GM18498 (cell line): ENCODE measurements at regions not wholly inside any gene's neighbourhood (a gene's known extent, or its start where the extent isn't known, plus 50 kb on each side); places are given as distances from the start of the nearest gene placed in this dataset.

Source experiments
- ATAC-seq: cut with Tn5 transposase; IDR thresholded peaks from one replicate; pipeline ENCODE4 v1.9.1; 2021; ENCODE audit warnings: mild to moderate bottlenecking, moderate library complexity; ENCODE audit not compliant: unreplicated experiment

DNA sequence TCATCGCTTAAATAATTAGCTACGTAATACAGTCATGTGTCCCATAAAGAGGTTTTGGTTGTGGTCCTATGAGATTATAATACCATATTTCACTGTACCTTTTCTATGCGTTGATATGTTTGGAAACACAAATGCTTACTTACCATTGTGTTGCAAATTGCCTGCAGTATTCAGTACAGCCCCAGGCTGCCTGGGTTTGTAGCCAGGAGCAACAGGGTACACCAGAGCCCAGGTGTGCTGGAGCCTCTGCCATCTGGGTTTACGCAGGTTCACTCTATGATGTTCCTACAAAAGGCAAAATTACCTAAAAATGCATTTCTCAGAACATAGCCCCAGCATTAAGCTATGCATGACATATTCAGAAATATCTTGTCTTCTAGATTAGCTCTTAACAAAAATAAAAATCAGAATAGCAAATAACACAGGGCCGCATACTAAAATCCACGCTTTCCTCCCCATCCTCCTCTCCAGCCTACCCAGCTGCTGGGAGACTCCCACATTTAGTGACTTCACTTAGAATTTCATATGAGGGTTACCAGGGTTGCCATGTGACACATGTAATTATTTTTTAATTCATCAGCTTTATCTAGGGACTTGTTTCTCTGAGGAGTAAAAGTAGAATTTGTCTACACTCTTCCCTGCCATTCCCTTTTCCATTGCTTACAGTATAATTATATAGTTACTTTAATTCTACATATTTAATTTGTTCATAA lies 559.0 kb upstream of the ADARB2 start:
- ATAC-seq = no peak

DNA sequence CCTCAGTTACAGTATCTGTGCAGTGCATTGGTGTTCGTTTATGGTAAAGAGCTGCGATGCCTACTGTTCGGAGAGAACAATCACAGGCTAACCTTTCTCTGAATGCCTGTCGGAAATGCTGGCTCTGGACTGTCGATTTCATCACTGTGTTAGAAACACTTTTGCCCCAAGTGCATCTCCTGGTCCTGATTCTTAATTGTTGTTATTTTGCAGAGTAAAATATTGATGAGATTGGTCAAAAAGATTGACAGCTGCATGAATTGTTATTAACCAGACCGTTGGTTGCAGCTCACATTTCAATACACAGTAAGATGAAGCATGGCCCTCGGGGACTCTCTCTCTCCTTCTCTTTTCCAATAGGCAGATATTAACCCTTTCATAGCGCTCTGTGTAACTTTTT lies 557.4 kb upstream of the ADARB2 start:
- no peak for ATAC-seq

GRCh38 chr10:2284071-2284470 lies 546.7 kb upstream of the ADARB2 start:
- no peak for ATAC-seq

- no peak for ATAC-seq
Observed at GRCh38 chr10:2282202-2282601, 544.9 kb upstream of the ADARB2 start.

DNA sequence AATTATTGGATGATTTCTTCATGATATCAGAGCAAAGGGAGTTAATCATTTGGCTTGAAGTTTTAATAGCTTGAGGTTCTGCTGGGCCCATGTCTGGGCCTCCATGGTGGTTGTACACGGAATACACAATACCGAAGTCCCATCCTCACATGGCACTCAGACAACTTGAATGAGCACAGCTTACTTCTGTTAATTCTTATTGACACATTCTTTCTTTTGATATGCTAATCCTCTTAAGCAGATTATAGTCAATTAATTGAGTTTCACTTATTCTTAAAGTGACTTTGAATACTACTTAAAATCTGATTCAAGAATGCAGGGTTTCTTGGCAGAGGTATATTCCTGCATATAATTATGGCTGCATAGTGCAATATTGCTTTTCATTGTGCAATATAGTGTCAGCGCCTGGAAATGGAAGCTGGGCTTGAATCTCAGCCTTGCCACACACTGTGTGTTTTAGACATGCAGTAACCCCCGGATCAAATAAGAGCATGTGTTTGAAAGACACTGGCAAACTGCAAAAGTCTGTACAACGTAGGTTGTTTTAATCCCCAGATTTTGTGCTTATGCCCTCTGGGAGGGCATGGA lies 543.5 kb upstream of the ADARB2 start:
- no peak for ATAC-seq

- ATAC-seq = no peak
Observed at GRCh38 chr10:2279711-2280110, 542.4 kb upstream of the ADARB2 start.

DNA sequence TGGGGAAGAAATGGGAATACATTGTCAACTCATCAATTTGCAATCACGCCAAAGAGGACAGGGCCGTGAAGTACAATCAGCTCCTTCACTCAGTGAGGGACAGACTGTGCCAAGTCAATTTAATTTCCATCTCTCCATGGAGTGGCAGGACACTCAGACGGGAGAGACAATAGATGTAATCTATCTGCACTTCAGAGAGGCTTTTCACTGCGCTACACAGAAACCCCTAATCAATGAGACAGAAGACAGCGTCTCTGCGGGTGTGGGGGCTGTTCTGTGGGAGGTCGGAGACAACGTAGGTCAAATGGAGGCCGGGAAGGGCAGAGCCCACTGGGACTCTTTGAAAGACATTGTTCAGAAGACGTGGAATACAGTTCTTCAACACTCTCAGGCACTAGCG lies 541.0 kb upstream of the ADARB2 start:
- no peak for ATAC-seq

DNA sequence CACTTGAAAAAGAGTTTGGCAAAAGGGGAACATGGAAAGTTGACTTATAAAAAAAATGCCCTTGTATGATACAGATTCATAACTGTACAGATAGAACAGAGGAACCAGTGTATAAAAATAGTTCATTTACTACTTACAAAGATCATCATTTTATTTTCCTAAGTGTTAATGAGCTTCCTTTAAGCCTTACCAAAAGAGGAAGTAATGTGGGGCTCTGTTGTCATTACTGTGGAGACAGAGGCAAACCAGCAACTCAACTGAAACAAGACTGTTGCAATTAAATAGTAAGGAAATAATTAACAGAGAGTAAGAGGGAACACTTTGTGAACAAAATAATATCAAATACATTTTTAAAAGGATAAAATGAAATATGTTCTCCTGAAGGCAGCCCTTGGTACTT lies 526.2 kb upstream of the ADARB2 start:
- ATAC-seq = no peak

DNA sequence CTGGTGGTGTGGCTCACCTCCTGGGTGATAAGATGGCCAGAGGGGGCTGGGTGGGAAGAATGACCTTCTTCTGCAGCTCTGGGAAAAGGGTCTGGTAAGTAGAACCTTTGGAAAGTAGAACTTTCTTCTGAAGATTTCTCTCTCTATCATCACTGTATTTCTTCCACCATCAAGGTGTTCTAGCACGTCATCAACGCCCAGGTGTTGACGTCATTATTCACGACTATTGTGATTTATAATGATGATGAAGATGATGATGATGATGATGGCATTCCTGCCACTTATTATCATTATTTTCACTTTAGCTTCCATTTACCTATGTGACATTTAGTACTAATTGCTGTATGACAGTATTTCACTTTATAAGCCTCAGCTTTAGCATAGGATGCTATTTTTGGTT lies 525.6 kb upstream of the ADARB2 start:
- no peak for ATAC-seq

- no peak for ATAC-seq
Observed at GRCh38 chr10:2262333-2262732, 525.0 kb upstream of the ADARB2 start.

GRCh38 chr10:2256241-2256640 lies 518.9 kb upstream of the ADARB2 start:
- no peak for ATAC-seq

DNA sequence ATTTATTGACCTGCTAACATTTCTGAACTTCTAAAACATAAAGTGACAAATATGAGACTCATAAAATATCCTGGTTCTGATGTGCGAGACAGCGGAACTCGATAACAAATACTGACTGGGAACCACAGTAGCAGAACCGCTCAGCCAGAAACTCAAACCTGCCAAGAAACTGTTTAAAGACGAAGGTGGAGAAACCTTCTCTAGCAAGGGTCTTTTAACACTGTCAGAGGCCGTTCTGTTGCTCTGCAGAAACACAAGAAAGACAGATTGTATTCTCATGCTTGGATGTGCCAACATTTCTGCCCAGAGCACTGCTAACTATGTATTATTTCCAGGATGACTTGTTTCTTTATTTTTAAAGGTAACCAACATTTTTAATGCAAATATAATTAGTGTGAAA lies 514.8 kb upstream of the ADARB2 start:
- no peak for ATAC-seq

DNA sequence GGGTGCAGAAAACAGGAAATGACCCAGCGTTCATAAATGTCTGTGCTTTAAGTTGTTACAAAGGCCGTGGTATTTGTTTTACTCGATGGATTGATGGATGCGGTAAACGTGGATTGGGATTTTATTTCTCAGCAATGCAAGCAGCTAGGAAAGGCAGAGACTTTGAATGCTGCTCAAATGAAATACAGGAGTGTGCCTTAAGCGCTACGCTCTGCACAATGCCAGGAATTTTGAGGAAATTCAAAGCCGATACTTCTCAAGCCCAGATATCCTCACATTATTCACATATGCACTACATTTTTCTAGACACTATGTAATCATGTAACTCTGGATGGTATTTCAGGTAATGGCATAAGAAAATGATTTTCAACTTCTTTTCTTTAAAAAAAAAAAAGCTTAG lies 514.3 kb upstream of the ADARB2 start:
- ATAC-seq = no peak

GRCh38 chr10:2246747-2247146 lies 509.4 kb upstream of the ADARB2 start:
- ATAC-seq = no peak

GRCh38 chr10:2245580-2245979 lies 508.3 kb upstream of the ADARB2 start:
- no peak for ATAC-seq

GRCh38 chr10:2244471-2244870 lies 507.1 kb upstream of the ADARB2 start:
- no peak for ATAC-seq

DNA sequence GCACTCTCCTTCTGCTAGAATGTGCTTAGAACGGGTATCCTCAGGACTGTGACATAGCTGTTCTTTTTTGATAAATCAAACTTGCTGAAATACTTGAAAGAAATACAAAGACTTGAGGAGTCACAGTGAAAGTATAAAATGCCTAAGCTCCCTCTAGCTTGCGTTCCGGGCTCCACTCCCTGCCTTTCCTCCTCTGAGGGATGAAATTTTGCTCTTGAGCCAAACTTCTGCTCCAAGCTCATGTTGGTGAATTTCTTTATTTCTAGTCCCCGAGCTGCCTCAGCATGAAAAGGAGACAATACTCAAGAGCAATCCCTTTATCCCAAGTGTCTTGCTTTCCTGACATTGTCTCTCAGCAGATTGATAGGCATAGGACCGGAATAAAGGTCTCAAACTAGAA lies 499.6 kb upstream of the ADARB2 start:
- ATAC-seq = no peak

- ATAC-seq = no peak
Observed at GRCh38 chr10:2232479-2232878, 495.2 kb upstream of the ADARB2 start.

GRCh38 chr10:2230478-2230877 lies 493.2 kb upstream of the ADARB2 start:
- ATAC-seq = no peak

DNA sequence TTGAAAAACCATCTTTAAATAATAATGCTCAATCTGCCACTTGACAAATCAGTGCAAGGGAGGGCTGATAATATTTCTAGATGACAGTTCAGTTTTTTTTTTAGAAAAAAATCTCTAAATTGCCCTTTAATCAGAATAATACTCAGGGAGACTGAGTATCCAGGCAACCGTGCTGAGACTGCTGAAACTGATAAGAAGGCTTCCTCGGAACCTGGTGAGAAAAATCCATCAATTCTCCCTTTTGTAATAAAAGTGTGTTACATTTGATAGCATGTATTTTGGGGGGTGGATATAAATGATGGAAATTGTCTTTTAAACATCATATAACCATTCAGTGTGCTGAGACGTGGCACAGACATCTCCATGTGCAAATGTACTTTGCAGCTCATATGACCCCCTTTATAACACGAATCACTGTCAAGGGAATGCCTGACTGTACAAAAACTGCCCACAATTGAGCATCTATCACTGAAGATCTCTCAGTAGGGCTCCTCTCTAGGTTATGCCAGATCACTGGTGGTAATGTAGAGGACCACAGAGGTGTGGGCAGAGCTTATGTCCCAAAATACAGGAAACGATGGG lies 491.1 kb upstream of the ADARB2 start:
- ATAC-seq = no peak

- no peak for ATAC-seq
Observed at GRCh38 chr10:2225609-2226008, 488.3 kb upstream of the ADARB2 start.

GRCh38 chr10:2223548-2224320 lies 486.4 kb upstream of the ADARB2 start:
- ATAC-seq = no peak
